Colonic mucosa (tissue), 4 donors: ENCODE measurements at regions not wholly inside any gene's neighbourhood (a gene's known extent, or its start where the extent isn't known, plus 50 kb on each side); places are given as distances from the start of the nearest gene placed in this dataset.

ENCODE experiments used
- DNase-seq: peaks from one replicate; pipeline ENCODE4 v3.0.0-alpha.2; 2020
- H3K27ac ChIP-seq: fragments of 200-600 bp; one replicate; pipeline ENCODE4 v1.8.0; 2021
- H3K27me3 ChIP-seq: fragments of 200-600 bp; one replicate; pipeline ENCODE4 v1.8.0; 2021
- H3K36me3 ChIP-seq: fragments of 200-600 bp; one replicate; pipeline ENCODE4 v1.8.0; 2021
- H3K4me1 ChIP-seq: fragments of 200-600 bp; one replicate; pipeline ENCODE4 v1.8.0; 2021; ENCODE audit warnings: mild to moderate bottlenecking
- H3K4me3 ChIP-seq: fragments of 200-600 bp; one replicate; pipeline ENCODE4 v1.8.0; 2021
- H3K9ac ChIP-seq, 2 donors: one replicate each; pipeline ENCODE4 v1.7.0; 2013; ENCODE audit warnings: control low read depth in 2 of 2, low read depth in 2 of 2, low read length in 2 of 2
- H3K9me3 ChIP-seq: fragments of 200-600 bp; one replicate; pipeline ENCODE4 v1.8.0; 2021
- intact Hi-C: fragments of 100-400 bp; cut with DNase I; formaldehyde crosslinking; loops from one replicate; pipeline ENCODE4 v1.14.1; 2022
- TF ChIP-seq, protein P1 (sequence below): fragments of 200-600 bp; IDR thresholded peaks from one replicate; pipeline ENCODE4 v1.8.0; 2022; ENCODE audit warnings: antibody characterized with exemption, mild to moderate bottlenecking
- donor health status: healthy.
- donor health status: DM: no; HTN: no; CAD: no.
- donor health status: DM: no; HTN: no; CAD: no.

DNA sequence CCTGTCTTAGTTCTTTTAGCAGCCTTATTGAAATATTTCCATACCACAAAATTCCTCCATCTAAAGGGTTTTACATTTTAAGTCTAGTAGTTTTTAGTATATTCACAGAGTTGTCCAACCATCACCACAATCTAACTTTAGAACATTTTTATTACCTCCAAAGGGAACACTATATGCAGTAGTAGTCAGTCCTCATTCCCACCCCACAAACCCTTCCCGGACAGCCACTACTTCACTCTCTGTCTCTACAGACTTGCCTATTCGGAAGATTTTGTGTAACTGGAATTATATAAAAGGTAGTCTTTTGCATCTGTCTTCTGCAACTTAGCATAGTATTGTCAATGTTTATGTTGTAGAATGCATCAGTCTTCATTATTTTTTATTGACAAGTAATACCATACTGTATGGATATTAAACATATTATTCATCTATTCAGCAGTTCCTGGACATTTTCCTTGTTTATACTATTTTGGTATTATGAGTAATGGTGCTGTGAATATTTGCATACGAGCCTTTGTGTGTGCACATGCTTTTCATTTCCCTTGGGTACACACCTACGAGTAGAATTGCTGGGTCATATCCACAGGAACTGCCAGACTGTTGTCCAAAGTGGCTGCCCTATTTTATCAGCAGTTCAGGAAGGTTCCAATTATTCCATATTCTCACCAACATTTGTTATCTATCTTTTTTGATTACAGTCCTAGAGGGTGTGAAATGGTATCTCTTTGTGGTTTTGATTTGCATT, 60.9 kb upstream of the LANCL2 start:
- no peaks in the 10 kb centered on the region for H3K9me3 ChIP-seq
- H3K9ac ChIP-seq = no peak overlapping the region
- TF ChIP-seq, protein P1, sequence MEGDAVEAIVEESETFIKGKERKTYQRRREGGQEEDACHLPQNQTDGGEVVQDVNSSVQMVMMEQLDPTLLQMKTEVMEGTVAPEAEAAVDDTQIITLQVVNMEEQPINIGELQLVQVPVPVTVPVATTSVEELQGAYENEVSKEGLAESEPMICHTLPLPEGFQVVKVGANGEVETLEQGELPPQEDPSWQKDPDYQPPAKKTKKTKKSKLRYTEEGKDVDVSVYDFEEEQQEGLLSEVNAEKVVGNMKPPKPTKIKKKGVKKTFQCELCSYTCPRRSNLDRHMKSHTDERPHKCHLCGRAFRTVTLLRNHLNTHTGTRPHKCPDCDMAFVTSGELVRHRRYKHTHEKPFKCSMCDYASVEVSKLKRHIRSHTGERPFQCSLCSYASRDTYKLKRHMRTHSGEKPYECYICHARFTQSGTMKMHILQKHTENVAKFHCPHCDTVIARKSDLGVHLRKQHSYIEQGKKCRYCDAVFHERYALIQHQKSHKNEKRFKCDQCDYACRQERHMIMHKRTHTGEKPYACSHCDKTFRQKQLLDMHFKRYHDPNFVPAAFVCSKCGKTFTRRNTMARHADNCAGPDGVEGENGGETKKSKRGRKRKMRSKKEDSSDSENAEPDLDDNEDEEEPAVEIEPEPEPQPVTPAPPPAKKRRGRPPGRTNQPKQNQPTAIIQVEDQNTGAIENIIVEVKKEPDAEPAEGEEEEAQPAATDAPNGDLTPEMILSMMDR = no peak

DNA sequence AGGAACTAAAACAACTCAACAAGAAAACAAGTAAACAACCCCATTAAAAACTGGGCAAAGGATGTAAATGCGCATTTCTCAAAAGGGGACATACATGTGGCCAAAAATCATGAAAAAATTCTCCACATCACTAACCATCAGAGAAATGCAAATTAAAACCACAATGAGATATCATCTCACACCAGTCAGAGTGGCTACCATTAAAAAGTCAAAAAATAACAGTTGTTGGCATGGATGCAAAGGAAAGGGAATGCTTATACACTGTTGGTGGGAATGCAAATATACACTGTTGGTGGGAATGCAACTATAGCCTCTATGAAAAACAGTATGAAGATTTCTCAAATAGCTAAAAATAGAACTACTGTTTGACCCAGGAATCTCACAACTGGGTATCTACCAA, 60.0 kb upstream of the LANCL2 start:
- Histone ChIP-seq H3K36me3 (no peaks in the 10 kb centered on the region), H3K27me3 (no peaks in the 10 kb centered on the region), H3K9me3 (no peaks in the 10 kb centered on the region), H3K4me3 (no peak overlapping the region), H3K9ac (no peak overlapping the region), H3K4me1 (no peaks in the 10 kb centered on the region), H3K27ac (no peak overlapping the region)
- DNase-seq = no peak
- intact Hi-C loops = no loop called here
- TF ChIP-seq, protein P1 = no peak

More for the DNA sequence above, 60.9 kb upstream of the LANCL2 start:
- Histone ChIP-seq H3K36me3 (no peaks in the 10 kb centered on the region), H3K27ac (no peak overlapping the region), H3K4me1 (no peaks in the 10 kb centered on the region), H3K4me3 (no peak overlapping the region), H3K27me3 (no peaks in the 10 kb centered on the region)
- no peak for DNase-seq
- intact Hi-C loops = no loop called here

DNA sequence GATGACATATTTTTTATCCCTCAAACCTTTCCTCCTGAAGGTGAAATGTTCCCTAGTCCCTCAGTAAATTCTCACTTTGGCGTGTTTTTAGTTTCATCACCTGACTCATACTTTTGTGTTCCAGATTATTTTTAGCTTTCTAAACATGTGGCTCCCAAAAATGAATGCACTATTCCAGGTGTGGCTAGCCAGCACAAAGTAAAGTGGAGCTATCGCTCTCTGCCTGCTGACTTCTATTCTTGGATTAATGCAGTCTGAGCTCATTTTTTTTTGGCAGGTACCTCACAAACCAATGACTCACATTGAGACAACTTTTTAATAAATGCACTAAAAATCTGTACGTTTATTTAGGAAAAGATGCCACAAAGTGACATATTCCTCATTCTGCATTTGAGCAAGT, 58.8 kb upstream of the LANCL2 start:
- H3K4me3 ChIP-seq = no peak overlapping the region
- H3K4me1 ChIP-seq = no peaks in the 10 kb centered on the region
- TF ChIP-seq, protein P1 = no peak
- H3K27me3 ChIP-seq = no peaks in the 10 kb centered on the region
- no peaks in the 10 kb centered on the region for H3K9me3 ChIP-seq
- H3K27ac ChIP-seq = no peak overlapping the region
- no peak overlapping the region for H3K9ac ChIP-seq
- intact Hi-C loops = no loop called here
- no peaks in the 10 kb centered on the region for H3K36me3 ChIP-seq
- DNase-seq = no peak

DNA sequence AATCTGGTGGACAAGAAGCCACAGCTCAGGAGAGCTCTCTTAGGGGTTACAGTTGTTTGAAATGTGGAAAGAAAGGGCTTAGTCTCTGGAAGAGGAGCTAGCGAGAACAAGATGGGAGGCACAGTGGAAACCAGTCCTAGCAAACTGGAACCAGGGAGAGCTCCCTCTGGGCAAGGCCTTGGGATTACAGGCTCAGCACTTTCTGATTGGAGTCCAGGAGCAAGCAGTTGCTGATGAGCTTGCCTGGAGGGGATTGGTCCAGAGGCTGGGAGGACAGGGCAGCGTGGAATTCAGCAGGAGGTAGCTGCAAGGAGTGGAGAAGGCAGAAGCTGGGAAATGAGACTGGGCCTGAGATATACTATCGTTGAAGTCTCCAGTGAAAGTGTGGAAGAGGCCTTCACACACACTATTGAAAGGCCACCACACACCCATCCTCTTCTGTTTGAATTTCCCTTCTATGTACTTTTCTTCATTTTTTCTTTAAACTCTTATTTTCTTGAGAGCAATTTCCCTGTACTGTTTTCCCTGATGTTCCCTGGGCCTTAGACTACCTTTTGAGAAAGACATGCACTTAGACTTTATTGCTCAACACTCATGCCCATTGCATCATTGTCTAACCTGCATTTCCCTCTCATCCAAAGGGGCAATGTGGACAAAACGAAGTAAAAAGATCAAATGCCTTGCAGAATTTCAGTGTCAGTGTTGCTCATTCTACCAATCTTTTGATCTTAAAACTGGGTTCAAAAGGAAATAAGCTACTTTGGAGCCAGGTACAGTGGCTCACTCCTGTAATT, 57.8 kb upstream of the LANCL2 start:
- Histone ChIP-seq H3K36me3 (no peaks in the 10 kb centered on the region), H3K27me3 (no peaks in the 10 kb centered on the region), H3K9me3 (no peaks in the 10 kb centered on the region), H3K27ac (no peak overlapping the region), H3K4me3 (no peak overlapping the region), H3K4me1 (no peaks in the 10 kb centered on the region), H3K9ac (no peak overlapping the region)
- DNase-seq = no peak
- intact Hi-C loops = no loop called here
- TF ChIP-seq, protein P1 = no peak

- TF ChIP-seq, protein P1 = no peak
- no peak for DNase-seq
- Histone ChIP-seq H3K27me3 (no peaks in the 10 kb centered on the region), H3K27ac (no peak overlapping the region), H3K9me3 (no peaks in the 10 kb centered on the region), H3K9ac (no peak overlapping the region), H3K4me1 (no peaks in the 10 kb centered on the region), H3K36me3 (no peaks in the 10 kb centered on the region), H3K4me3 (no peak overlapping the region)
- intact Hi-C loops = no loop called here
These were observed 56.8 kb upstream of the LANCL2 start for GRCh38 chr7:55308186-55308929.
